Uterus (tissue), 3 donors: ENCODE measurements at regions not wholly inside any gene's neighbourhood (a gene's known extent, or its start where the extent isn't known, plus 50 kb on each side); places are given as distances from the start of the nearest gene placed in this dataset.

Experiments
- DNase-seq, 2 donors: peaks; one replicate each; pipeline ENCODE4 v3.0.0-alpha.2; 2019 to 2020
- H3K27ac ChIP-seq, 2 donors: fragments of 200-600 bp; sonication (generic); 1 replicate in 1 of 2; 2 replicates in 1 of 2; pipeline ENCODE4 v1.5.1; 2016 to 2018
- H3K27me3 ChIP-seq, 2 donors: fragments of 200-600 bp; sonication (generic); one replicate each; pipeline ENCODE4 v1.5.1; 2018 to 2019; ENCODE audit warnings: control low read depth in 1 of 2
- H3K36me3 ChIP-seq, 2 donors: fragments of 200-600 bp; sonication (generic); one replicate each; pipeline ENCODE4 v1.5.1; 2019; ENCODE audit warnings: control low read depth in 1 of 2
- H3K4me1 ChIP-seq, 2 donors: fragments of 200-600 bp; sonication (generic); one replicate each; pipeline ENCODE4 v1.5.1; 2018 to 2019; ENCODE audit warnings: control low read depth in 1 of 2
- H3K4me3 ChIP-seq, 2 donors: fragments of 200-600 bp; sonication (generic); 1 replicate in 1 of 2; 2 replicates in 1 of 2; pipeline ENCODE4 v1.5.1; 2018 to 2019; ENCODE audit warnings: mild to moderate bottlenecking in 1 of 2
- H3K9me3 ChIP-seq, 2 donors: fragments of 200-600 bp; sonication (generic); one replicate each; pipeline ENCODE4 v1.5.1; 2019; ENCODE audit warnings: control low read depth in 1 of 2
- POLR2A ChIP-seq, 2 donors: fragments of 450-650 bp; IDR thresholded peaks; one replicate each; pipeline ENCODE4 v1.6.1; 2016; ENCODE audit warnings: antibody characterized with exemption in 2 of 2, mild to moderate bottlenecking in 1 of 2, moderate library complexity in 1 of 2
- intact Hi-C: fragments of 100-400 bp; cut with DNase I; formaldehyde crosslinking; loops from one replicate; pipeline ENCODE4 v1.15.1; 2023; ENCODE audit warnings: low total_unique reads
- TF ChIP-seq, protein P1 (sequence below), 4 experiments: fragments of 200-600 bp in 2 of 4; fragments of 450-650 bp in 2 of 4; sonication (generic) in 2 of 4; IDR thresholded peaks; one replicate each; pipeline ENCODE4 v1.5.1; 2016 to 2019; ENCODE audit warnings: antibody characterized with exemption in 4 of 4, mild to moderate bottlenecking in 2 of 4, moderate library complexity in 1 of 4
- donor health status: DM: yes; HTN: yes; CAD: no.

DNA sequence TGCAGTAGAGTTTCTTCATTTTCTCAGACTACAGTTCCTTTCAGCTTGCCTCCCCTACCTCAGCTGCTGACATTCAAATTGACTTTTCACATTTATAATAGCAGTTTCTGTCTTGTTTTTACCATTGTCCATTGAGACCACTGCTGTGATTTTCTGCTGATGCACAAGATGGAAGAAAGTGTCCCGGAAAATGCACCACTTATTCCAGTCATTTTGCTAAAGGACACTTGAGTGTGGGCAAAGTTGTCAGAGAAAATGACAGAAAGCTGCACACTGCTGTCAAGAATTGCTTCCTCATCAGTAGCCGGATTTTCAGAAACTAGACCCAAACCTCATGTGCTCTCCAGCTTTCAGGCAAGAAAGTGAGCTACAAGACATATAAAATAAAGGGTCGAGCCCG is 546.2 kb upstream of the SETBP1 start:
- Histone ChIP-seq H3K36me3 (no peaks in the 10 kb centered on the region), H3K9me3 (no peaks in the 10 kb centered on the region), H3K27me3 (no peaks in the 10 kb centered on the region), H3K4me3 (no peak overlapping the region), H3K27ac (no peak overlapping the region), H3K4me1 (no peaks in the 10 kb centered on the region)
- DNase-seq, result no peak
- intact Hi-C loops, result no loop called here
- TF ChIP-seq, protein P1, sequence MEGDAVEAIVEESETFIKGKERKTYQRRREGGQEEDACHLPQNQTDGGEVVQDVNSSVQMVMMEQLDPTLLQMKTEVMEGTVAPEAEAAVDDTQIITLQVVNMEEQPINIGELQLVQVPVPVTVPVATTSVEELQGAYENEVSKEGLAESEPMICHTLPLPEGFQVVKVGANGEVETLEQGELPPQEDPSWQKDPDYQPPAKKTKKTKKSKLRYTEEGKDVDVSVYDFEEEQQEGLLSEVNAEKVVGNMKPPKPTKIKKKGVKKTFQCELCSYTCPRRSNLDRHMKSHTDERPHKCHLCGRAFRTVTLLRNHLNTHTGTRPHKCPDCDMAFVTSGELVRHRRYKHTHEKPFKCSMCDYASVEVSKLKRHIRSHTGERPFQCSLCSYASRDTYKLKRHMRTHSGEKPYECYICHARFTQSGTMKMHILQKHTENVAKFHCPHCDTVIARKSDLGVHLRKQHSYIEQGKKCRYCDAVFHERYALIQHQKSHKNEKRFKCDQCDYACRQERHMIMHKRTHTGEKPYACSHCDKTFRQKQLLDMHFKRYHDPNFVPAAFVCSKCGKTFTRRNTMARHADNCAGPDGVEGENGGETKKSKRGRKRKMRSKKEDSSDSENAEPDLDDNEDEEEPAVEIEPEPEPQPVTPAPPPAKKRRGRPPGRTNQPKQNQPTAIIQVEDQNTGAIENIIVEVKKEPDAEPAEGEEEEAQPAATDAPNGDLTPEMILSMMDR (IDR thresholded peaks at IDR 0.05), result no peak
- no peak for TF ChIP-seq POLR2A (IDR thresholded peaks at IDR 0.05)

- H3K4me3 ChIP-seq, result no peak overlapping the region
- no peaks in the 10 kb centered on the region for H3K27me3 ChIP-seq
- no peaks in the 10 kb centered on the region for H3K9me3 ChIP-seq
- no peaks in the 10 kb centered on the region for H3K4me1 ChIP-seq
- no peak for DNase-seq
- TF ChIP-seq POLR2A (IDR thresholded peaks at IDR 0.05), result no peak
- TF ChIP-seq, protein P1 (IDR thresholded peaks at IDR 0.05), result no peak
- H3K36me3 ChIP-seq, result no peaks in the 10 kb centered on the region
- intact Hi-C loops, result no loop called here
- H3K27ac ChIP-seq, result no peak overlapping the region
Observed at GRCh38 chr18:44135741-44136140, 544.9 kb upstream of the SETBP1 start.

- TF ChIP-seq, protein P1 (IDR thresholded peaks at IDR 0.05), result no peak
- no peak for TF ChIP-seq POLR2A (IDR thresholded peaks at IDR 0.05)
- Histone ChIP-seq H3K4me1 (no peaks in the 10 kb centered on the region), H3K36me3 (no peaks in the 10 kb centered on the region), H3K27ac (no peak overlapping the region), H3K27me3 (no peaks in the 10 kb centered on the region), H3K9me3 (no peaks in the 10 kb centered on the region), H3K4me3 (no peak overlapping the region)
- no peak for DNase-seq
- intact Hi-C loops, result no loop called here
Observed at GRCh38 chr18:44136326-44136725, 544.4 kb upstream of the SETBP1 start.

GRCh38 chr18:44143072-44143471 is 537.6 kb upstream of the SETBP1 start:
- intact Hi-C loops, result no loop called here
- no peaks in the 10 kb centered on the region for H3K36me3 ChIP-seq
- no peaks in the 10 kb centered on the region for H3K4me1 ChIP-seq
- no peak overlapping the region for H3K4me3 ChIP-seq
- H3K27ac ChIP-seq, result no peak overlapping the region
- no peak for TF ChIP-seq POLR2A (IDR thresholded peaks at IDR 0.05)
- TF ChIP-seq, protein P1 (IDR thresholded peaks at IDR 0.05), result no peak
- no peak for DNase-seq
- H3K9me3 ChIP-seq, result no peaks in the 10 kb centered on the region
- no peaks in the 10 kb centered on the region for H3K27me3 ChIP-seq

GRCh38 chr18:44149706-44150105 is 531.0 kb upstream of the SETBP1 start:
- no peak overlapping the region for H3K27ac ChIP-seq
- intact Hi-C loops, result no loop called here
- no peaks in the 10 kb centered on the region for H3K27me3 ChIP-seq
- H3K4me1 ChIP-seq, result no peaks in the 10 kb centered on the region
- H3K36me3 ChIP-seq, result no peaks in the 10 kb centered on the region
- H3K4me3 ChIP-seq, result no peak overlapping the region
- no peak for DNase-seq
- H3K9me3 ChIP-seq, result no peaks in the 10 kb centered on the region
- TF ChIP-seq, protein P1 (IDR thresholded peaks at IDR 0.05), result no peak
- no peak for TF ChIP-seq POLR2A (IDR thresholded peaks at IDR 0.05)
